Neural cell (in vitro differentiated cells): ENCODE measurements at regions not wholly inside any gene's neighbourhood (a gene's known extent, or its start where the extent isn't known, plus 50 kb on each side); places are given as distances from the start of the nearest gene placed in this dataset.

ENCODE experiments used
- CTCF ChIP-seq: fragments of 450-650 bp; IDR thresholded peaks from 2 replicates; pipeline ENCODE4 v1.5.1; 2014; ENCODE audit warnings: antibody characterized with exemption, mild to moderate bottlenecking, moderate library complexity; ENCODE audit not compliant: poor library complexity, severe bottlenecking
- EP300 ChIP-seq: fragments of 450-650 bp; conservative IDR thresholded peaks from 2 replicates; pipeline ENCODE4 v1.6.1; 2014; ENCODE audit warnings: antibody characterized with exemption, mild to moderate bottlenecking, moderate library complexity; ENCODE audit not compliant: poor library complexity, severe bottlenecking
- EZH2 ChIP-seq: fragments of 200-600, 300-800 bp; shearing (Covaris generic), sonication (generic); IDR thresholded peaks from 2 replicates; pipeline ENCODE4 v1.6.1; 2014; ENCODE audit warnings: antibody characterized with exemption, low read length, borderline replicate concordance, mild to moderate bottlenecking; ENCODE audit not compliant: insufficient read depth, poor library complexity, severe bottlenecking
- MXI1 ChIP-seq: fragments of 450-650 bp; conservative IDR thresholded peaks from 2 replicates; pipeline ENCODE4 v1.6.1; 2014; ENCODE audit warnings: antibody characterized with exemption, mild to moderate bottlenecking; ENCODE audit not compliant: poor library complexity, severe bottlenecking
- POLR2AphosphoS5 ChIP-seq: IDR thresholded peaks from 2 replicates; pipeline ENCODE4 v1.6.1; 2012
- RAD21 ChIP-seq: fragments of 450-650 bp; conservative IDR thresholded peaks from 2 replicates; pipeline ENCODE4 v1.6.1; 2014; ENCODE audit warnings: antibody characterized with exemption, mild to moderate bottlenecking, moderate library complexity
- TAF1 ChIP-seq: IDR thresholded peaks from 2 replicates; pipeline ENCODE4 v1.6.1; 2012; ENCODE audit warnings: low read depth
- TF ChIP-seq, protein P1 (sequence below): IDR thresholded peaks from 2 replicates; pipeline ENCODE4 v1.6.1; 2012; ENCODE audit warnings: borderline replicate concordance

GRCh38 chr13:37429976-37430375 lies 168.6 kb downstream of the POSTN start:
- no peak for TF ChIP-seq CTCF
- TF ChIP-seq TAF1: no peak
- no peak for TF ChIP-seq EP300
- TF ChIP-seq EZH2: no peak
- TF ChIP-seq RAD21: no peak
- TF ChIP-seq POLR2AphosphoS5: no peak
- TF ChIP-seq MXI1: no peak
- TF ChIP-seq, protein P1, sequence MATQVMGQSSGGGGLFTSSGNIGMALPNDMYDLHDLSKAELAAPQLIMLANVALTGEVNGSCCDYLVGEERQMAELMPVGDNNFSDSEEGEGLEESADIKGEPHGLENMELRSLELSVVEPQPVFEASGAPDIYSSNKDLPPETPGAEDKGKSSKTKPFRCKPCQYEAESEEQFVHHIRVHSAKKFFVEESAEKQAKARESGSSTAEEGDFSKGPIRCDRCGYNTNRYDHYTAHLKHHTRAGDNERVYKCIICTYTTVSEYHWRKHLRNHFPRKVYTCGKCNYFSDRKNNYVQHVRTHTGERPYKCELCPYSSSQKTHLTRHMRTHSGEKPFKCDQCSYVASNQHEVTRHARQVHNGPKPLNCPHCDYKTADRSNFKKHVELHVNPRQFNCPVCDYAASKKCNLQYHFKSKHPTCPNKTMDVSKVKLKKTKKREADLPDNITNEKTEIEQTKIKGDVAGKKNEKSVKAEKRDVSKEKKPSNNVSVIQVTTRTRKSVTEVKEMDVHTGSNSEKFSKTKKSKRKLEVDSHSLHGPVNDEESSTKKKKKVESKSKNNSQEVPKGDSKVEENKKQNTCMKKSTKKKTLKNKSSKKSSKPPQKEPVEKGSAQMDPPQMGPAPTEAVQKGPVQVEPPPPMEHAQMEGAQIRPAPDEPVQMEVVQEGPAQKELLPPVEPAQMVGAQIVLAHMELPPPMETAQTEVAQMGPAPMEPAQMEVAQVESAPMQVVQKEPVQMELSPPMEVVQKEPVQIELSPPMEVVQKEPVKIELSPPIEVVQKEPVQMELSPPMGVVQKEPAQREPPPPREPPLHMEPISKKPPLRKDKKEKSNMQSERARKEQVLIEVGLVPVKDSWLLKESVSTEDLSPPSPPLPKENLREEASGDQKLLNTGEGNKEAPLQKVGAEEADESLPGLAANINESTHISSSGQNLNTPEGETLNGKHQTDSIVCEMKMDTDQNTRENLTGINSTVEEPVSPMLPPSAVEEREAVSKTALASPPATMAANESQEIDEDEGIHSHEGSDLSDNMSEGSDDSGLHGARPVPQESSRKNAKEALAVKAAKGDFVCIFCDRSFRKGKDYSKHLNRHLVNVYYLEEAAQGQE: no peak
